SK-N-SH treated with all-trans-retinoic acid at 6 μM for 48 hours (cell line): ENCODE measurements at regions not wholly inside any gene's neighbourhood (a gene's known extent, or its start where the extent isn't known, plus 50 kb on each side); places are given as distances from the start of the nearest gene placed in this dataset.

Source experiments
- ATAC-seq: fragments of 200-7000 bp; cut with Tn5 transposase; 3 replicates; pipeline ENCODE4 v1.9.1; 2020; ENCODE audit warnings: mild to moderate bottlenecking, moderate library complexity
- ARNTL ChIP-seq: fragments of 450-650 bp; formaldehyde crosslinking; IDR thresholded peaks from 2 replicates; pipeline ENCODE4 v1.5.0; 2020; ENCODE audit warnings: low read depth, mild to moderate bottlenecking, moderate library complexity, borderline replicate concordance
- BACH2 ChIP-seq: fragments of 250-450 bp; sonication (Bioruptor Pico); IDR thresholded peaks from 2 replicates; pipeline ENCODE4 v1.9.0; 2021; ENCODE audit warnings: mild to moderate bottlenecking, borderline replicate concordance
- CSDC2 ChIP-seq: fragments of 250-450 bp; sonication (Bioruptor Pico); IDR thresholded peaks from 2 replicates; pipeline ENCODE4 v1.5.0; 2020; ENCODE audit warnings: mild to moderate bottlenecking, moderate library complexity
- ESRRG ChIP-seq: fragments of 250-450 bp; sonication (Bioruptor Pico); IDR thresholded peaks from 2 replicates; pipeline ENCODE4 v1.6.1; 2021; ENCODE audit warnings: mild to moderate bottlenecking
- GLIS3 ChIP-seq: fragments of 250-450 bp; sonication (Bioruptor Pico); IDR thresholded peaks from 2 replicates; pipeline ENCODE4 v1.5.0; 2020; ENCODE audit warnings: mild to moderate bottlenecking, moderate library complexity
- ISL1 ChIP-seq: fragments of 250-450 bp; sonication (Bioruptor Pico); IDR thresholded peaks from 2 replicates; pipeline ENCODE4 v2.1.2; 2022; ENCODE audit warnings: mild to moderate bottlenecking, moderate library complexity
- PPARA ChIP-seq: fragments of 250-450 bp; sonication (Bioruptor Pico); IDR thresholded peaks from 2 replicates; pipeline ENCODE4 v1.5.0; 2020; ENCODE audit warnings: mild to moderate bottlenecking, borderline replicate concordance
- RARB ChIP-seq: fragments of 250-450 bp; sonication (Bioruptor Pico); IDR thresholded peaks from 2 replicates; pipeline ENCODE4 v1.8.0; 2021; ENCODE audit warnings: mild to moderate bottlenecking, moderate library complexity
- SNAI2 ChIP-seq: fragments of 250-450 bp; sonication (Bioruptor Pico); IDR thresholded peaks from 2 replicates; pipeline ENCODE4 v1.5.0; 2020; ENCODE audit warnings: mild to moderate bottlenecking, moderate library complexity
- TCF4 ChIP-seq: fragments of 250-450 bp; sonication (Bioruptor Pico); IDR thresholded peaks from 2 replicates; pipeline ENCODE4 v1.8.0; 2021; ENCODE audit warnings: mild to moderate bottlenecking, moderate library complexity, borderline replicate concordance
- TOX ChIP-seq: fragments of 250-450 bp; sonication (Bioruptor Pico); IDR thresholded peaks from 2 replicates; pipeline ENCODE4 v1.8.0; 2021; ENCODE audit warnings: mild to moderate bottlenecking, moderate library complexity, borderline replicate concordance
- ZC3H10 ChIP-seq: fragments of 250-450 bp; sonication (Bioruptor Pico); IDR thresholded peaks from 2 replicates; pipeline ENCODE4 v1.5.1; 2021; ENCODE audit warnings: mild to moderate bottlenecking, moderate library complexity
- ZFP3 ChIP-seq: fragments of 250-450 bp; sonication (Bioruptor Pico); IDR thresholded peaks from 2 replicates; pipeline ENCODE4 v1.5.0; 2020; ENCODE audit warnings: mild to moderate bottlenecking, moderate library complexity
- ZFP30 ChIP-seq: fragments of 450-650 bp; formaldehyde crosslinking; IDR thresholded peaks from 2 replicates; pipeline ENCODE4 v1.5.0; 2022; ENCODE audit warnings: mild to moderate bottlenecking, moderate library complexity
- ZNF565 ChIP-seq: fragments of 450-650 bp; formaldehyde crosslinking; conservative IDR thresholded peaks from 2 replicates; pipeline ENCODE4 v1.5.0; 2020; ENCODE audit warnings: low read depth, mild to moderate bottlenecking, moderate library complexity
- ZNF70 ChIP-seq: fragments of 450-650 bp; formaldehyde crosslinking; IDR thresholded peaks from 2 replicates; pipeline ENCODE4 v1.5.0; 2020; ENCODE audit warnings: mild to moderate bottlenecking, moderate library complexity
- ZNF8 ChIP-seq: fragments of 450-650 bp; formaldehyde crosslinking; IDR thresholded peaks from 2 replicates; pipeline ENCODE4 v1.5.0; 2020; ENCODE audit warnings: mild to moderate bottlenecking, moderate library complexity
- TF ChIP-seq, protein P1 (sequence below): fragments of 250-450 bp; sonication (Bioruptor Pico); IDR thresholded peaks from 2 replicates; pipeline ENCODE4 v1.5.1; 2021; ENCODE audit warnings: mild to moderate bottlenecking, moderate library complexity
- TF ChIP-seq, protein P2 (sequence below): fragments of 250-450 bp; sonication (Bioruptor Pico); IDR thresholded peaks from 2 replicates; pipeline ENCODE4 v1.5.1; 2020; ENCODE audit warnings: low read depth, mild to moderate bottlenecking, moderate library complexity
- TF ChIP-seq, protein P3 (sequence below): fragments of 250-450 bp; sonication (Bioruptor Pico); IDR thresholded peaks from 2 replicates; pipeline ENCODE4 v1.8.0; 2020; ENCODE audit warnings: mild to moderate bottlenecking, moderate library complexity, borderline replicate concordance
- TF ChIP-seq, protein P4 (sequence below): fragments of 250-450 bp; sonication (Bioruptor Pico); IDR thresholded peaks from 2 replicates; pipeline ENCODE4 v1.5.0; 2020; ENCODE audit warnings: mild to moderate bottlenecking, moderate library complexity
- TF ChIP-seq, protein P5 (sequence below): fragments of 250-450 bp; sonication (Bioruptor Pico); IDR thresholded peaks from 2 replicates; pipeline ENCODE4 v1.8.0; 2021; ENCODE audit warnings: low read depth, mild to moderate bottlenecking, moderate library complexity, borderline replicate concordance

DNA sequence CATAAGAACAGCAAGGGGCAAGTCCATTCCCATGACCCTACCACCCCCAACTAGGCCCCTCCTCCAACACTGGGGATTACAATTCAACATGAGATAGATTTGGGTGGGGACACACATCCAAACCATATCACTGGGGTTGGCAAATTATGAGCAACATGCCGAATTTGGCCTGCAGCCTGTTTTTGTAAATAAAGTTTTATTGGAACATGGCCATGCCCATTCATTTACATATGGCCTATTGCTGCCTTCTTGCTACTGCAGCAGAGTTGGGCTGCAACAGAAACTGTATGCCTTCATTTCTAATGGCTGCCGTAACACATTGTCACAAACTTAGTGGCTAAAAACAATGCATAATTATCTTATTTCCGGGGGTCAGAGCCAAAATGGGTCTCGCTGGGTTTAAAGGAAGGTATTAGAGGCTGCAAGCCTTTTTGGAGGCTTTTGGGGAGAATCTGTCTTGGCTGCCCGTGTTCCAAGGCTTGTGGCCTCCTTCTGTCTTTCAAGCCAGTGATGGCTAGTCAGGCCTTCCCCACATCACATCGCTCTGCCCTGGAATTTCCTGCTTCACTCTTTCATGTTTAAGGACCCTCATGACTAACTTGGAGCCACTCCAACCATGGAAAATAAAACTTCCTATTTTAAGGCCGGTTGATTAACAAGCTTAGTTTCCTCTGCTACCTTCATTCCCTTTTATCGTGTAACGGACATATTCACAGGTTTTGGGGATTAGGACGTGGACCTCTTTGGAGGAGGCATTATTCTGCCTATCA is 428.5 kb upstream of the PROK2 start:
- TF ChIP-seq, protein P1, sequence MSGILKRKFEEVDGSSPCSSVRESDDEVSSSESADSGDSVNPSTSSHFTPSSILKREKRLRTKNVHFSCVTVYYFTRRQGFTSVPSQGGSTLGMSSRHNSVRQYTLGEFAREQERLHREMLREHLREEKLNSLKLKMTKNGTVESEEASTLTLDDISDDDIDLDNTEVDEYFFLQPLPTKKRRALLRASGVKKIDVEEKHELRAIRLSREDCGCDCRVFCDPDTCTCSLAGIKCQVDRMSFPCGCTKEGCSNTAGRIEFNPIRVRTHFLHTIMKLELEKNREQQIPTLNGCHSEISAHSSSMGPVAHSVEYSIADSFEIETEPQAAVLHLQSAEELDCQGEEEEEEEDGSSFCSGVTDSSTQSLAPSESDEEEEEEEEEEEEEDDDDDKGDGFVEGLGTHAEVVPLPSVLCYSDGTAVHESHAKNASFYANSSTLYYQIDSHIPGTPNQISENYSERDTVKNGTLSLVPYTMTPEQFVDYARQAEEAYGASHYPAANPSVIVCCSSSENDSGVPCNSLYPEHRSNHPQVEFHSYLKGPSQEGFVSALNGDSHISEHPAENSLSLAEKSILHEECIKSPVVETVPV (CRISPR knock-in tag): no peak
- TF ChIP-seq TCF4 (no peak), CSDC2 (CRISPR knock-in tag) (no peak), ESRRG (CRISPR knock-in tag) (no peak), TOX (CRISPR knock-in tag) (no peak), SNAI2 (CRISPR knock-in tag) (no peak), GLIS3 (CRISPR knock-in tag) (no peak), PPARA (no peak), BACH2 (no peak), ZNF8 (CRISPR knock-in tag) (no peak), RARB (CRISPR knock-in tag) (no peak), ZFP3 (CRISPR knock-in tag) (no peak), ZNF565 (CRISPR knock-in tag) (no peak), ZNF70 (CRISPR knock-in tag) (no peak), ARNTL (no peak)
- TF ChIP-seq, protein P2, sequence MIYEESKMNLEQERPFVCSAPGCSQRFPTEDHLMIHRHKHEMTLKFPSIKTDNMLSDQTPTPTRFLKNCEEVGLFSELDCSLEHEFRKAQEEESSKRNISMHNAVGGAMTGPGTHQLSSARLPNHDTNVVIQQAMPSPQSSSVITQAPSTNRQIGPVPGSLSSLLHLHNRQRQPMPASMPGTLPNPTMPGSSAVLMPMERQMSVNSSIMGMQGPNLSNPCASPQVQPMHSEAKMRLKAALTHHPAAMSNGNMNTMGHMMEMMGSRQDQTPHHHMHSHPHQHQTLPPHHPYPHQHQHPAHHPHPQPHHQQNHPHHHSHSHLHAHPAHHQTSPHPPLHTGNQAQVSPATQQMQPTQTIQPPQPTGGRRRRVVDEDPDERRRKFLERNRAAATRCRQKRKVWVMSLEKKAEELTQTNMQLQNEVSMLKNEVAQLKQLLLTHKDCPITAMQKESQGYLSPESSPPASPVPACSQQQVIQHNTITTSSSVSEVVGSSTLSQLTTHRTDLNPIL (CRISPR knock-in tag): no peak
- TF ChIP-seq, protein P3, sequence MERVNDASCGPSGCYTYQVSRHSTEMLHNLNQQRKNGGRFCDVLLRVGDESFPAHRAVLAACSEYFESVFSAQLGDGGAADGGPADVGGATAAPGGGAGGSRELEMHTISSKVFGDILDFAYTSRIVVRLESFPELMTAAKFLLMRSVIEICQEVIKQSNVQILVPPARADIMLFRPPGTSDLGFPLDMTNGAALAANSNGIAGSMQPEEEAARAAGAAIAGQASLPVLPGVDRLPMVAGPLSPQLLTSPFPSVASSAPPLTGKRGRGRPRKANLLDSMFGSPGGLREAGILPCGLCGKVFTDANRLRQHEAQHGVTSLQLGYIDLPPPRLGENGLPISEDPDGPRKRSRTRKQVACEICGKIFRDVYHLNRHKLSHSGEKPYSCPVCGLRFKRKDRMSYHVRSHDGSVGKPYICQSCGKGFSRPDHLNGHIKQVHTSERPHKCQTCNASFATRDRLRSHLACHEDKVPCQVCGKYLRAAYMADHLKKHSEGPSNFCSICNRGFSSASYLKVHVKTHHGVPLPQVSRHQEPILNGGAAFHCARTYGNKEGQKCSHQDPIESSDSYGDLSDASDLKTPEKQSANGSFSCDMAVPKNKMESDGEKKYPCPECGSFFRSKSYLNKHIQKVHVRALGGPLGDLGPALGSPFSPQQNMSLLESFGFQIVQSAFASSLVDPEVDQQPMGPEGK (CRISPR knock-in tag): no peak
- TF ChIP-seq, protein P4, sequence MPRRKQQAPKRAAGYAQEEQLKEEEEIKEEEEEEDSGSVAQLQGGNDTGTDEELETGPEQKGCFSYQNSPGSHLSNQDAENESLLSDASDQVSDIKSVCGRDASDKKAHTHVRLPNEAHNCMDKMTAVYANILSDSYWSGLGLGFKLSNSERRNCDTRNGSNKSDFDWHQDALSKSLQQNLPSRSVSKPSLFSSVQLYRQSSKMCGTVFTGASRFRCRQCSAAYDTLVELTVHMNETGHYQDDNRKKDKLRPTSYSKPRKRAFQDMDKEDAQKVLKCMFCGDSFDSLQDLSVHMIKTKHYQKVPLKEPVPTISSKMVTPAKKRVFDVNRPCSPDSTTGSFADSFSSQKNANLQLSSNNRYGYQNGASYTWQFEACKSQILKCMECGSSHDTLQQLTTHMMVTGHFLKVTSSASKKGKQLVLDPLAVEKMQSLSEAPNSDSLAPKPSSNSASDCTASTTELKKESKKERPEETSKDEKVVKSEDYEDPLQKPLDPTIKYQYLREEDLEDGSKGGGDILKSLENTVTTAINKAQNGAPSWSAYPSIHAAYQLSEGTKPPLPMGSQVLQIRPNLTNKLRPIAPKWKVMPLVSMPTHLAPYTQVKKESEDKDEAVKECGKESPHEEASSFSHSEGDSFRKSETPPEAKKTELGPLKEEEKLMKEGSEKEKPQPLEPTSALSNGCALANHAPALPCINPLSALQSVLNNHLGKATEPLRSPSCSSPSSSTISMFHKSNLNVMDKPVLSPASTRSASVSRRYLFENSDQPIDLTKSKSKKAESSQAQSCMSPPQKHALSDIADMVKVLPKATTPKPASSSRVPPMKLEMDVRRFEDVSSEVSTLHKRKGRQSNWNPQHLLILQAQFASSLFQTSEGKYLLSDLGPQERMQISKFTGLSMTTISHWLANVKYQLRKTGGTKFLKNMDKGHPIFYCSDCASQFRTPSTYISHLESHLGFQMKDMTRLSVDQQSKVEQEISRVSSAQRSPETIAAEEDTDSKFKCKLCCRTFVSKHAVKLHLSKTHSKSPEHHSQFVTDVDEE (CRISPR knock-in tag): no peak
- TF ChIP-seq, all 23 proteins: peak for 0
- no peak for ATAC-seq

DNA sequence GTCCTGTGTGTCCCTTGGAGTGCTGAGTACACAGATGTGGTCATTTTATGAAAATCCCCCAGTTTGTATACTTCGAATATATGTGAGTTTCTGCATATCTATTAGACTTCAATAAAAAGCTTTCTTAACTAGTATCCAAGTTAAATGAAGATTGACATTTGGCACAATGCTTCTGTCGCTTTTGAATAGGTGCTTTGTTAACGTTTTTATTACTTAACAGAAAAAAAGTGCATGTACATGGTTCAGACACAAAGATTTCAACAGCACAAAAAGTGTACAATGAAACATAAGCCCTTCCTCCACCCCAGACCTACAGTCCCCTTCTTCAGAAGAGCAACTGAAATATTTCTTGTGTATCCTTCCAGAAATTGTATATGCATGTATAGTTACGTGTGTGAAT is 427.4 kb upstream of the PROK2 start:
- TF ChIP-seq, protein P2 (CRISPR knock-in tag): no peak
- TF ChIP-seq GLIS3 (CRISPR knock-in tag) (no peak), ISL1 (CRISPR knock-in tag) (no peak)
- TF ChIP-seq, all 23 proteins: peak for 0
- ATAC-seq: no peak

DNA sequence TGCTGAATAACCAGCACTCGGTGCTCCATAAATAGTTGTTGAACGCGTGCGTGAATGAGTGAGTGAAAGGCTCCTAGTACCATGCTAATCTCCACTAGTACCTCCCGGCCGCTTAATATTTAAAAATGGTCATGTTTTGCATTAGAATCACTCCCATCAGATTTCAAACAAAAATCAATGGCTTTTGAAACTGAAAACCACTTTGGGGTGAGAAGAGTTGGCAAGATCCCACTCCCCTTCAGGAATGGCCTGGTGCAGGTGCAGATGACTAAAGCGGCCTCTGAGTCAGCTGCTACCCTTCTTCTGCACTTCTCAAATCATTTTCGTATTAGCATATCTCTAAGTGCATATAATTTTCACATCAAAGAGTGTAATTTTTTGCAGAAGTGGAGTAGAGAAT is 425.3 kb upstream of the PROK2 start:
- TF ChIP-seq ZFP3 (CRISPR knock-in tag): no peak
- no peak for TF ChIP-seq TCF4
- no peak for TF ChIP-seq ARNTL
- no peak for TF ChIP-seq ZNF8 (CRISPR knock-in tag)
- TF ChIP-seq, protein P3 (CRISPR knock-in tag): no peak
- TF ChIP-seq SNAI2 (CRISPR knock-in tag): no peak
- no peak for TF ChIP-seq PPARA
- no peak for TF ChIP-seq ZNF565 (CRISPR knock-in tag)
- TF ChIP-seq, protein P5, sequence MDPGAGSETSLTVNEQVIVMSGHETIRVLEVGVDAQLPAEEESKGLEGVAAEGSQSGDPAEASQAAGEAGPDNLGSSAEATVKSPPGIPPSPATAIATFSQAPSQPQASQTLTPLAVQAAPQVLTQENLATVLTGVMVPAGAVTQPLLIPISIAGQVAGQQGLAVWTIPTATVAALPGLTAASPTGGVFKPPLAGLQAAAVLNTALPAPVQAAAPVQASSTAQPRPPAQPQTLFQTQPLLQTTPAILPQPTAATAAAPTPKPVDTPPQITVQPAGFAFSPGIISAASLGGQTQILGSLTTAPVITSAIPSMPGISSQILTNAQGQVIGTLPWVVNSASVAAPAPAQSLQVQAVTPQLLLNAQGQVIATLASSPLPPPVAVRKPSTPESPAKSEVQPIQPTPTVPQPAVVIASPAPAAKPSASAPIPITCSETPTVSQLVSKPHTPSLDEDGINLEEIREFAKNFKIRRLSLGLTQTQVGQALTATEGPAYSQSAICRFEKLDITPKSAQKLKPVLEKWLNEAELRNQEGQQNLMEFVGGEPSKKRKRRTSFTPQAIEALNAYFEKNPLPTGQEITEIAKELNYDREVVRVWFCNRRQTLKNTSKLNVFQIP (CRISPR knock-in tag): no peak
- TF ChIP-seq ZFP30 (CRISPR knock-in tag): no peak
- no peak for TF ChIP-seq GLIS3 (CRISPR knock-in tag)
- TF ChIP-seq, protein P1 (CRISPR knock-in tag): no peak
- TF ChIP-seq ZC3H10 (CRISPR knock-in tag): no peak
- TF ChIP-seq RARB (CRISPR knock-in tag): no peak

More for the DNA sequence above, 425.3 kb upstream of the PROK2 start:
- no peak for ATAC-seq
